Globus pallidus (tissue), 1 donor: ENCODE measurements at regions not wholly inside any gene's neighbourhood (a gene's known extent, or its start where the extent isn't known, plus 50 kb on each side); places are given as distances from the start of the nearest gene placed in this dataset.

ENCODE experiments used
- DNase-seq: peaks from one replicate; pipeline ENCODE4 v3.0.0-alpha.2; 2015; ENCODE audit warnings: low spot score

- peak; percentile 95 for DNase-seq
Observed at GRCh38 chr9:105064248-105065097, 136.5 kb upstream of the ABCA1 start.

- no peak for DNase-seq
Observed at GRCh38 chr9:105065098-105066088, 137.4 kb upstream of the ABCA1 start.

- no peak for DNase-seq
Observed at GRCh38 chr9:105066275-105066865, 138.4 kb upstream of the ABCA1 start.

- no peak for DNase-seq
Observed at GRCh38 chr9:105067895-105068580, 140.1 kb upstream of the ABCA1 start.

- DNase-seq = no peak
Observed at GRCh38 chr9:105069285-105069684, 141.3 kb upstream of the ABCA1 start.

GRCh38 chr9:105069696-105070095, 141.7 kb upstream of the ABCA1 start:
- DNase-seq = no peak

GRCh38 chr9:105070176-105070575, 142.2 kb upstream of the ABCA1 start:
- DNase-seq = no peak

- no peak for DNase-seq
Observed at GRCh38 chr9:105072476-105072875, 144.5 kb upstream of the ABCA1 start.

GRCh38 chr9:105073147-105073546, 145.2 kb upstream of the ABCA1 start:
- no peak for DNase-seq

- no peak for DNase-seq
Observed at GRCh38 chr9:105074491-105074890, 146.5 kb upstream of the ABCA1 start.

GRCh38 chr9:105076729-105077128, 148.8 kb upstream of the ABCA1 start:
- DNase-seq = no peak

GRCh38 chr9:105079457-105079856, 151.5 kb upstream of the ABCA1 start:
- DNase-seq = no peak

- no peak for DNase-seq
Observed at GRCh38 chr9:105082843-105083242, 154.9 kb upstream of the ABCA1 start.

- no peak for DNase-seq
Observed at GRCh38 chr9:105083256-105083655, 155.3 kb upstream of the ABCA1 start.

GRCh38 chr9:105087910-105088898, 156.2 kb upstream of the SLC44A1 start:
- no peak for DNase-seq

- DNase-seq = no peak
Observed at GRCh38 chr9:105089874-105090273, 154.6 kb upstream of the SLC44A1 start.

GRCh38 chr9:105091004-105091640, 153.3 kb upstream of the SLC44A1 start:
- no peak for DNase-seq

- no peak for DNase-seq
Observed at GRCh38 chr9:105093685-105094084, 150.8 kb upstream of the SLC44A1 start.

- no peak for DNase-seq
Observed at GRCh38 chr9:105098370-105098769, 146.1 kb upstream of the SLC44A1 start.

GRCh38 chr9:105103776-105104175, 140.7 kb upstream of the SLC44A1 start:
- DNase-seq = no peak
